ENCODE measurements at regions not wholly inside any gene's neighbourhood (a gene's known extent, or its start where the extent isn't known, plus 50 kb on each side); places are given as distances from the start of the nearest gene placed in this dataset.

GRCh38 chr10:130652544-130652943 is 516.4 kb downstream of the GLRX3 start:
- DNase-seq (ENCODE audit: low read depth in 1 of 2, low spot score in 1 of 2): no peak

- DNase-seq (ENCODE audit: low read depth in 1 of 2, low spot score in 1 of 2): no peak
Observed at GRCh38 chr10:130652964-130653578, 516.9 kb downstream of the GLRX3 start.

- DNase-seq (ENCODE audit: low read depth in 1 of 2, low spot score in 1 of 2): no peak
Observed at GRCh38 chr10:130654726-130655125, 518.5 kb downstream of the GLRX3 start.

- DNase-seq (ENCODE audit: low read depth in 1 of 2, low spot score in 1 of 2): no peak
Observed at GRCh38 chr10:130655313-130656186, 519.4 kb downstream of the GLRX3 start.

GRCh38 chr10:130656187-130656575 is 520.0 kb downstream of the GLRX3 start:
- DNase-seq (ENCODE audit: low read depth in 1 of 2, low spot score in 1 of 2): no peak

GRCh38 chr10:130656582-130657133 is 520.5 kb downstream of the GLRX3 start:
- DNase-seq (ENCODE audit: low read depth in 1 of 2, low spot score in 1 of 2): no peak

- no peak for DNase-seq (ENCODE audit: low read depth in 1 of 2, low spot score in 1 of 2)
Observed at GRCh38 chr10:130658687-130659290, 522.6 kb downstream of the GLRX3 start.

- no peak for DNase-seq (ENCODE audit: low read depth in 1 of 2, low spot score in 1 of 2)
Observed at GRCh38 chr10:130659528-130659927, 523.3 kb downstream of the GLRX3 start.

- no peak for DNase-seq (ENCODE audit: low read depth in 1 of 2, low spot score in 1 of 2)
Observed at GRCh38 chr10:130660266-130660665, 524.1 kb downstream of the GLRX3 start.

GRCh38 chr10:130661419-130661818 is 525.2 kb downstream of the GLRX3 start:
- DNase-seq (ENCODE audit: low read depth in 1 of 2, low spot score in 1 of 2): no peak

GRCh38 chr10:130662775-130663174 is 526.6 kb downstream of the GLRX3 start:
- DNase-seq (ENCODE audit: low read depth in 1 of 2, low spot score in 1 of 2): no peak

GRCh38 chr10:130664526-130664925 is 528.3 kb downstream of the GLRX3 start:
- DNase-seq (ENCODE audit: low read depth in 1 of 2, low spot score in 1 of 2): no peak

GRCh38 chr10:130666215-130666614 is 530.0 kb downstream of the GLRX3 start:
- no peak for DNase-seq (ENCODE audit: low read depth in 1 of 2, low spot score in 1 of 2)

GRCh38 chr10:130686689-130687300 is 550.6 kb downstream of the GLRX3 start:
- DNase-seq (ENCODE audit: low read depth in 1 of 2, low spot score in 1 of 2): no peak

GRCh38 chr10:130687566-130687965 is 551.4 kb downstream of the GLRX3 start:
- DNase-seq (ENCODE audit: low read depth in 1 of 2, low spot score in 1 of 2): no peak

GRCh38 chr10:130689743-130690626 is 553.8 kb downstream of the GLRX3 start:
- DNase-seq (ENCODE audit: low read depth in 1 of 2, low spot score in 1 of 2): no peak

- DNase-seq (ENCODE audit: low read depth in 1 of 2, low spot score in 1 of 2): no peak
Observed at GRCh38 chr10:130691776-130692175, 555.6 kb downstream of the GLRX3 start.

- no peak for DNase-seq (ENCODE audit: low read depth in 1 of 2, low spot score in 1 of 2)
Observed at GRCh38 chr10:130696870-130697269, 560.7 kb downstream of the GLRX3 start.

- no peak for DNase-seq (ENCODE audit: low read depth in 1 of 2, low spot score in 1 of 2)
Observed at GRCh38 chr10:130707389-130707979, 571.3 kb downstream of the GLRX3 start.

- no peak for DNase-seq (ENCODE audit: low read depth in 1 of 2, low spot score in 1 of 2)
Observed at GRCh38 chr10:130708465-130709070, 572.4 kb downstream of the GLRX3 start.
